NCI-H460 (cell line): ENCODE measurements at regions not wholly inside any gene's neighbourhood (a gene's known extent, or its start where the extent isn't known, plus 50 kb on each side); places are given as distances from the start of the nearest gene placed in this dataset.

Experiments
- DNase-seq: peaks from one replicate; pipeline ENCODE4 v3.0.0-alpha.2; 2016; ENCODE audit warnings: low read depth; ENCODE audit errors: extremely low read depth

DNA sequence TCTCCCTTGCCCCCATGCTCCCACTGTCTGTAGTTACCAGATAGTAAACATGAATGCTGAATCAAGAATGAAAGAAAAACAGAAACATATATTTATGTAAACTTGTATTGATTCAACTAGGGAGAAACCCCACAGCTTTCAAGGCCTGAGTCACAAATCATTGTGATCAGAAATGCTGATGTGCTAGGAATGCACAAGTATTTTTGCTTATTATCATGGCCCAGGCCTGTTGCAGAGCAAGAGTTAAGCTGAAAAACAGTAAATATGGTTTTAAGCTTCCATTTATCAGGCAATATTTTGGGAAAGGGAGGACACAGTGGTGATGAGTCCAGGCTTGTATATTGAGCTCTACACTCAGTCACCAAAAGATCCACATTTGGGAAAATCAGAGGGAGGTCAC lies 669.6 kb downstream of the DIAPH3 start:
- no peak for DNase-seq

DNA sequence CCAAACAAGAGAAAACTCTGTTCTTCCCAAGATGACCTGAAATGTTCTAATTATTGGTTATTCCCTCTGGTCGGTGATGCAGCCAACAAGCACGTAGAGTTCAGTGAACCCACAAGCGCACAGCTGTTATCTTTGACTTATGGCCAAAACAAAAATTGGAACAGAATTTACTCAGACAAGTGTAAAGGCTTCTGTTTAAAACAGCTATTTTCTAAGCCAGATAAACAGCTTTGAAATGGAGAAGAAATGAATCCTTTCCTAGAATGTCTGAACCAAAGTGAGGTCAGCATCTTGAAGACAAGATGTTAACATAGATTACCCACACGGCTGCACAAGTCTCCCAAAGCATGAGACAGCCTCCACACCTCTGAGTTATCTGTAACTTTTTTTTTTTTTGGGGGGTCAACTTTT lies 669.2 kb downstream of the DIAPH3 start:
- no peak for DNase-seq

DNA sequence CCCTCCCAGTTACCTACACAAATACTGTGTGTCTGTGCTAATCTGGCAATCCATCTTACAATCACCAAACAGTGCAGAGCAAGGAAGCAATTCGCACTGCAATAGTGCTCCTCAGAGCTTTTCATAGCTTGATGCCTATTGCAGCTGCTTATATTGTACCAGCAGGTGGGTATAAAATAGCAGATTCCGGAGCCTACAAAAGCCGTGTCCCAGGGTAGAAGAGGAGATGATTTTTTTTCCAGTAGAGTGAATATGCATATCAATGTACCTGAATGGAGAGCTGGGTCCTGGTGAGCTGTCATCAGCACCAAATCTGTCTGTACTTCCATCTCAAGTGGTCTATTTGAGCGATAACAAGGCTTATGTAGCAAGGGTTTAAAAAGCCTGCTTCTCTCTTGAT lies 668.4 kb downstream of the DIAPH3 start:
- no peak for DNase-seq

DNA sequence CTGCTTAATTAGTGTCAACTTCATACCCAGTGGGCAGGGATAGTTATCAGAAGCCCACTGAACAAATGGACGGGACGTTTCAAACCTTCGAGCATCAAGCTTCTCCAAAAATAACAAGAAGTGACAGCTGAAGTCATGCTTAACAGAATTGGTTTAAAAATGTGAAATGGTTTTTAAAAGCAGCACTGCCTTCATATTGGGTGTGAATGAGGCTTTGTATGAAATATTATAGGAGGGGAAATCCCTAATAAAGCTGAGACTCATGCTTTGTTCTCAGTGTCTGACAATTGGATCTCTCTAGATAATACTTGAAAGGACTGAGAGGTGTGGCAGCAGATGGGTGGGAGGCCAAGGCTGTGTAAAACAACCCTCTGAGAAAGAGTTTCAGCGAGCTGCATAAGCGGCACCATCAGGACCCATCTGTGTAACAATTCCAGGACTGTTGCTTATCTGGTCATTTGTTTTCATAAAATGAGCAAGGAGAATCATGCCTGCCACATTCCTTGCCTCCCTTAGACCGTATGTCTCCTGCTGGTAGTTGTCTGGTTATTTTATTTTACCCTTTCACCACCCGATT lies 667.7 kb downstream of the DIAPH3 start:
- no peak for DNase-seq

DNA sequence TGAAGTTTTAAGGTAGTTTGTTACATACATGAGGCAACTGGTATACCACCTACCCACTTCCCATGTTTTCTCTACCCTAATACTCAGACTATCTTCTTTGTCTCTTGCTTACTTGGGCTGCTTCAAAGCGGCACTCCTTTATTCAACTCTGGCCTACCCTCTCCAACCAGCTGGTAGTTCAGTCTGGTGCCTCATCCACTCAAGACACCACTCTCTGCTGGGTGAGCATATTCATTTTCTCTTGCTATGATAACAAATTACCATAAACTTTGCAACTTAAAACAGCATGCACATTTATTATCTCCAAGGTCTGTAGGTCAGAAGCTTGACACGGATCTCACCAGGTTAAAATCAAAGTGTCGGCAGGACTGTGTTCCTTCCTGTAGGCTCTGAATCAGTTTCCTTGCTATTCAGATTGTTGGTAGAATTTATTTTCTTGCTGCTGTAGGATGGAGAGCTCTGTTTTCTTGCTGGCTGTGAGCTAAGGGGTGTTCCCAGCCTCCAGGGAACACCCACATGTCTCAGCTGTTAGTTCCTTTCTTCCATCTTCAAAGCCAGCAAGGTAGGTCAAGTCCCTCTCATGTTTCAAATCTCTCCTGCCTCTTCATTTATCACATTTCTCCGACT lies 666.0 kb downstream of the DIAPH3 start:
- no peak for DNase-seq

DNA sequence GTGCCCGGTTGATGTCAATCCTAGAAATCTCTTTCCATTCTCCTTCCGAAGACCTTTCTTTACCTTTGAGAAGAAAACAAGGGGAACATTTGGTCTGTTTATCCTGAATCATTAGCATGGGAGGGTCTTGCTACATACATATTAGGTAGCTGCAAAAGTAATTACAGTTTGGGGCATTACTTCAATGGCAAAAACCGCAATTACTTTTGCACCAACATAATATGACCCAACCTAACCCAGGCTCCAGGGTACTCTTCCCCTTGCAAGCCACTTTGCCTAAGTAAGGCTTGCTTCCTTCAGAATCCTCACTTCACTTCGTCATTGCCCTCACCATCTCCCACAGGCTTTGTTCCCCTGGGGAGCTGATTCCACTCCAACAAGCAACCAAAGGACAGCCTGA lies 662.7 kb downstream of the DIAPH3 start:
- no peak for DNase-seq

DNA sequence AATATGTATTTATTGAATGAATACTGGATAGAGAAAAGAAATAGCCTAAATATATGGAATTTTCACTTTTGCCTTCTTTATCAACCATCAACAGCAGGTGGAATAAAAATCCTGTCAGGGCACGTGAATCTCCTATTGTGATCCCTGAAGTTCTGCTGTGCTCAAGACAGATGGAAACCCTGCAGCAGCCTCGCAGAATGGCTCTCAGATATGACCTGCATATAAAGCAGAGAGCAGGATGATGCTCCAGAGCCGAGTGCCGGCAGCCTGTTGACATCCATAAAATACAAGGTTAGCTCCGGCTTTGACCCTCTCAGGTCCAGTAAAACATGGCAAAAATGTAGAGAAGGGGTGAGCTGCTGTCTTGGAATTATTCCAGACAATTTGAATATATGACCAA lies 659.3 kb downstream of the DIAPH3 start:
- DNase-seq = no peak

DNA sequence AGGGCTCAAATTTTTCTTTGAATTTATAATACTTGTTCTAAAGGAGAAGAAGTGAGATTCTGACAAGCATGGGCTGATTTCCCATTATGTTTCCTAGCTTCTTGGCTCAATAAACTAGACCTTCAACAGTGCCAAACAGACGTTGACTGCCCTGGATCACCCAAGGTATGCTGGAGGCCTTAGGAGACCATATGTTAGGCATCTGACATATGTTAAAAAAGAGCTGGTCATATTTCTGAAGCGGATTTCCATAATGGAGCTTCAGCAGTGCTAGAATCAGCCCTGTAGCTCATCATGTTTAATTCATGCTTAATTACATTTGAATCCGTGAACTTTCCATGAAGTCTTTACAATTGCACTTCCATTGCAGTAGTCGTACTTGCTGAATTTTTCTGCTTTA lies 653.3 kb downstream of the DIAPH3 start:
- DNase-seq = no peak

DNA sequence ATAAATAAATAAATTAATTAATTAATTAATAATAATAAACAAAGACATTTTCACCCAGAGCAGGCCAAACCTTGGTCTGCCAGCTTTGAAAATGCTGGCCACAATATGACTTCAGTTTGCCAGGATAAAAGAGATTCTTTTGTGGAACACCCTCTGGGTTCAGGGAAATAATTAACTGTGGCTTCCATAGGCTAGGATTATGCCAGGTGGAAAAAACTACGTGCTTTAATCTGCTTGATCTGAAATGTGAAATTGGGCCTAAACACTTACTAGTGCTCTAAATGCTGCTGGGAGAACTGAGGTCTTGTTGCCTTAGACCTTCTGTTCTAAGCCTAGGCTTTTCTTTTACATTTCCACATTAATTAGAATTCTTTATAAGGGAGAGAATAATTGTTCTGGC lies 650.0 kb downstream of the DIAPH3 start:
- DNase-seq = no peak

DNA sequence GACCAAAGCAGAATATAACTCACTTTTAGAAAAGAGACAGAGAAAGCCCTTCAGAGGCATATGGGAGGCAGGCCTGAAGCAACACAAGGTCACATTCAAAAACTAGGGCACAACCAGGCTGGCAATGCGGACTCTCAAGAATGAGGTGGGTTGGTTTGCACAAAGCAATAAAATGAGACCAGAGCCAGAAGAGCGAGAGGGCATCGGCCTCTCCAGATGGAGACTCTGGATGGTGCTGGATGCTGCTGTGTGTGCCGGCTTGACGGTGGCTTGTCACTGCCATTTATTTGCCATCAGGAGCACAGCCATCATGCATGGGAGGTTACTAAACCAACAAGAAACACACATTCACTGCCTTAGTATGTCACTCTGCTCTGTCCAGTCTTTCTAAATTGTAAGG lies 649.4 kb downstream of the DIAPH3 start:
- DNase-seq = no peak

DNA sequence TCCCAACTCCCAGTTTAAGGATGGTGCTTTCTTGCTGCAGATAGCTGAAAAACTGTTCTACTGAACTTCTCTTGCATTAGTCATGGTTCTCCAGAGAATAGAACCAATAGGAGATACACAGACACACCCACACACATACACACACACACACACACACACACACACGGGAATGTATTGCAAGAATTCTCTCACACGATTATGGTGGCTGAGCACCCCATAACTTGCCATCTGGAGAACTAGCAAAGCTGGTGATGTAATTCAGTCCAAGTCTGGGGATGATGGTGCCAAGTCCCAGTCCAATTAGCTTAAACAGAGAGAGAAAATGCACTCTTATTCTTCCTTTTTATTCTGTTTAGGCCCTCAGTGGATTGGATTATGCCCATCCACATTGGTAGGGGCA lies 643.9 kb downstream of the DIAPH3 start:
- DNase-seq = no peak

DNA sequence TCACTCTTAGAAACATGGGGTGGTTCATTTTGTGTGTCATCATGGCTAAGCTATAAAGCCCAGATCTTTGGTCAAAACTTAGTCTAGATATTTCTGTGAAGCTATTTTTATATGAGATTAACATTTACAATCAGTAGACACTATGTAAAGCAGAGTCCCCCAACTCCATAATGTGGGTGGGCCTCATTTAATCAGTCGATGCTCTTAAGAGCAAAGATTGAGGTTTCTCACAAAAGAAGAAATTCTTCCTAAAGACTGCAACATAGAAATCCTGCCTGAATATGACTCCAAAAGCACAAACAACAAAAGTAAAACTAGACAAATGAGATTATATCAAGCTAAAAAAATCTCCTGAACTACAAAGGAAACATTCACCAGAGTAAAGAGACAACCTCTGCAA lies 642.2 kb downstream of the DIAPH3 start:
- DNase-seq = no peak

DNA sequence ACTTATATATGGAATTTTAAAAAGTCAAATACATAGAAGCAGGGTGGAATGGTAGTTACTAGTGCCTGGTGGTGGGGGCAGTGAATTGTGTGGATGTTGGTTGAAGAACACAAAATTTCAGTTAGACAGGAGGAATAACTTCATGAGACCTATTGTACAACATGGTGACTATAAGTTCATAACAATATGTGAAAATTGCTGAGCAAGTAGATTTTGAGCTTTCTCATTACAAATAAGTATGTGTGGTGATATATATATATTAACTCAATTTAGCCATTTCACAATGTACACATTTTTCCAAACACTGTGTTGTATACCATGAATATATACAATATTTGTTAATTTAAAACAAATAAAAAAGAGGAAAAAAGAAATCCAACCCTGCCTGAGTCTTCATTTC lies 641.1 kb downstream of the DIAPH3 start:
- DNase-seq = no peak

DNA sequence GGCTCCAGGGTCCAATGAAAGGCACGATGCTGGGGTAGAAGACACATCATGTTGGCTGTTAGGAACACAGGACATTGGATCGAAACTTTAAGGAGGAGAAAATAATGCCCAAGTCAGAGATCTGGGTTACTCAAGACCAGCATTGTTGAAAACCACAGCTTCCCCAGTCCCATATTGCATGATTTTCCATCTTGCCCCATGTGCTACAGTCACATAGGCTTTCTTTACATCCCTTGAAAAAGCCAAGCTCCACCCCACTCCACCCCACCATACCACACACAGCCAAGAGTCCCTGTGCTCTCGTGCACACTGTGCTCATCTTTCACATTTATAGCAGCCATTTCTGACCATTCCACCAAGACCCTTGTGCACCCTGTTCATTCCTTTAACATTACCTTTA lies 636.2 kb downstream of the DIAPH3 start:
- no peak for DNase-seq

DNA sequence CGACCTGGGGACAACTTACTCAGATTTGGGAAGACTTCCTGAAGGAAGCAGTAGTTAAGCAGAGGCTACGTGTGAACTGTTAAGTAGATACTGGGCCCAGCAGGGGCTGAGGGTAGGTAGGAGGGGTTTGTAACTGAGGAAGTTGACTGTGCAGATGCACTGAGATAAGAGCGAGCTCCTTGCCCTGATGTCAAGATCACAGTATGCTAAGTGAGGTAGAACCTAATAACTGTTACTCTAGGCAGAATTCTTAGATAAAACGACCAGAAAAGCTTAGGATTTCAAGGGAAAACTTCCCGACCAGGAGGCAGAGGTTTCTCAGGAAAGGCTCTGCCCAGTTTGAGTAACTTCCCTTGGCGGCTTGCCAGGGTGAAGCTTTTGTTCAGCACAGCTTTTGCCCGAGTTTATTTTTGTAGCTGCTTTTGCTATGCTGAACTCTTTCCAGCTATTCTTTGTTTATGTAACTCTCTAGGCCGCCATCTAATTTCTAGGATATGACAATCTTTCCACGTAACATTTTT lies 632.1 kb downstream of the DIAPH3 start:
- peak; percentile 9 for DNase-seq

DNA sequence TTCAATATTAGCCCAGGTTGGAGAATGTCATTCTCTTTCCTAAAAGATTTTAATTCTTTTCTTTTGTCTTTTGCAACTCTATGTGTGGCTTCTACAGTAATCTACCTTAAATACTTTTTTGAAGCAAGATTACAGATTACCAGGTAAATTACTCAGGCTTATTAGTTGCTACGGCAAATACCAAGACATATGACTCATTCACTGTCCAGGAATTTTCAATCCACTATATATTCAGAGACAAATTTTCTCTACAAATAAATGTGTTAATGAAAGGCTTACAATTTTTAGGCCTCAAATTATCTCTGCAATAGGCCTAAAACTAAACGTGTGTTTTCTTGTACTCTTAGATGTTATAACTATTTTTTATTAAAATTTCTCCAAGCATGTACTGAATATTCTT lies 631.3 kb downstream of the DIAPH3 start:
- DNase-seq = no peak

DNA sequence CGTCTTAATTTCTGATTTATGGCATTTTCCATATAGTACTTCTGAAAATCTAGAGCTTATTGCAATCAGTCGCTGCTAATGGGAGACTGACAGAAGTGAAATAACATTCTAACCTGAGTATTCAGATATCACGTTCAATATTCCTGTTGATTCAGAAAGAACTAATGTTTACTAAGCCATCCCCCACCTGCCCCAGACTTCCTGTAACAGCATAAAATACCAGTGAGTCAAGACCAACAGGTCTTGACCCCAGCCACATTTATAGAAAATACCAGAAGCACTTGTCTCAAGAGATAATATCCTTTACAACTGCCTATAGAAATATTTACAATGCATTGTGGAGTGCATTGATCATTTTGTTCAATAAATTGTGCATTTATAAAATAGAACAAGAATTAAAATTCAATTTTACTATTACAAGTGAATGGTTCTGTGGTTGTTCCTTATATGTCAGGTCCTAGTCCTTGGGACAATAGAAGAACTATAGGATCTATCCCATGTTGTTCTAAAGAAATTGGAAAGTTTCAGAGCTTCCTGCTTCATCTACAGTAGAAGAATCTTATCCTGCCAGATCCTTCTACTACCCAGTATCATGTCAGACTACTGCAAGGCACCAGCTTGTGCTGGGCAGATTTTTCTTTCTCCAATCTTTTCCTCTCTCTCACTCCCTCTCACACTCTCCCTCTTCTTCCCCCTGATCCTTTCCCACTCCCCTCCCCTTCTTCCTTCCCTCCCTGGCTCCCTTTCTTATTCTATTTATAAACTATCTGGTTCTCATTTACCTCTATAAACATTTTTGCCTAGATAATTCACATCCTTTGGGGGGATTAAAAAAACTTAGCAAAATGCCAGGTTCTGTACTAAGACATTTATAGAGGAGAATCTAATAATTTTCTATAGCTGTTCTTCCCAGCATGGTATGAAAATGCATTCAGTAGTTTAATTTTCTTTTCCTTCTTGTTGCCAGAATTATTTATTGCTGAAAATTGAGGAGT lies 629.9 kb downstream of the DIAPH3 start:
- DNase-seq = no peak

DNA sequence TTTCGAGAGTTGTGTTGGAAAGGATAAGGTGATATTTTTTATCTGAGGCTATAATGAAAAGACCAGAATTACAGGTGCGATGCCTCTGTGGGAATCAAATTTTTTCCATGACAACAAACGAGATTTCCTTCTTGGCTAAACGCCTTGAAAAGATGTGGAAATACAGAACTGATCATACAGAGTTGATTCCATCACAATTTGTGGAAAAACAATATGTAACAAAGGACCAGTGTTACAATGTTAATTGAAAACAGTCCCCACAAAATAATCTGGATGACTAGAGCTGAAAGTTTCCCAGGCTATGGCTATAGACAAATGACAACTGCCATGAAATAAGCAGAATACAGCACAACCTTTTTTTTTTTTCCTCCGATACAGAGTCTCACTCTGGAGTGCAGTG lies 628.9 kb downstream of the DIAPH3 start:
- DNase-seq = no peak

DNA sequence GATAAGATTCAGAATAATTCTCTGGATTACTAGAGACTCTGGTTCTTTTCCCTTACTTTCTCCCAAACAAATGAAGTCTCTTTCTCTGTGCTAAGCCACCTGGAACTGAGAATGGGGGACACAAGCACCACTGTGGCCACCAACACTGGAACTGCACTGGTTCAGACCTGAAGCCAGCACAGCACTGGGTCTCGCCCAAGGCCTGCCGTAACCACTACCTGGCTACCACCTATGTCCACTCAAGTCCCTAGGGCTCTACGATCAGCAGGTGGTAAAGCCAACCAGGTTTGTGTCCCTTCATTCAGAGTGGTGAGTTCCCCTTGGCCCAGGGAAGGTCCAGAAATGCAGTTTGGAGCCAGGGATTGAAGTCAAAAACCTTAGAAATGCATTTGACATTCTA lies 626.2 kb downstream of the DIAPH3 start:
- DNase-seq = no peak

DNA sequence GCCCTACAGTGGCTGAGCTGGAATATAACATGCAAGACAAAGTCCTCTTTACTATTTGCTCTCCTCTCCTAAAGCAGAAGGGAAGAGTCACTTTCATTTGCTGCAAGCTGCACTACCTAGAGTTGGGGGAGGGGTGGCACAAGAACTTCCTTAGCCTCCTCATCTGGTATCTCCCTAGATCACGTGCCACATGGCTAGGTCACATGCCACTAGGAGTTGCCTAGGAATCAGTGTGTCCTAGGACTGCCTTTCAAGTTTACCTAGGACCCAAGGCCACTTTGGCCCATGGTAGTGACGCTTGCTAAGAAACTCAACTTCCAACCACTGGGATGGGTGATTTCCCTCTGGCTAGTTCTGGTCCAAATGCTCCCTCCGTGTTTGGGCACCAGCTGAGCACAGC lies 625.2 kb downstream of the DIAPH3 start:
- DNase-seq = no peak

DNA sequence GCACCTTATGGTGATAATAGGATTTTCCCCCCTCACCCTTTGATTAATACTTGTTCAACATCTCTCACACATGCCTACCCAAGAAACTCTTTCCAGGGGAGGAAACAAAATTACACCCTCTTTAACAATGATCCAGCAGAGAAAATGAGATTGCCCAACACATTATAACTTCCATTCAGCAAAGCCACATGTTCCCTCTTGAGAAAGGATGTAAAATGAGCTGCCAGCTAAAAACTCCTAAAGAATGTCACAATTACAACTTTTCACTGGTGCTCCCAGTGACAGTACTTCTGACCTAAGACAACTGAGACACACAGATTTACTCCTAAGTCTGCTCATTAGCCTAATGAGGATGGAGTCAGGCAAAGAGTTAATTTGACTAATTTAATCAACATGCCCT lies 621.4 kb downstream of the DIAPH3 start:
- DNase-seq = no peak

DNA sequence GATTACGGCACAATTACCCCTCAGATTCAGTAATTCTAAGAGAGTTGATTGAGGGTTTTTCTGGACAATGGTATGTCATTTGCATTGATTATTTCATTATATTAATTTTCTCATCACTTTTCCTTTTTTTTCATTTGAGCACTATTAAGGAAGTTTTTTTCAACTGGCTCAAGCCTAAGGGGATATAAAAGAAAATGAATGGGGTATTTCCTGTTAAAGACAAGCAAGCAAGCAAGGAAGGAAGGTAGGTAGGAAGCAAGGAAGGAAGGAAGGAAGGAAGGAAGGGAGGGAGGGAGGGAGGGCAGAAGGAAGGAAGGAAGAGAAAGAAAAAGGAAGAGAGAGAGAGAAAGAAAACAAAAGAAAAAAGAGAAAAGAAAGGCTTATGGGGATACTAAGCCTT lies 620.3 kb downstream of the DIAPH3 start:
- no peak for DNase-seq
